Inferior parietal cortex (tissue), 1 donor: ENCODE measurements at regions not wholly inside any gene's neighbourhood (a gene's known extent, or its start where the extent isn't known, plus 50 kb on each side); places are given as distances from the start of the nearest gene placed in this dataset.
"Not testable (repeated sequence)": the region's sequence is repeated elsewhere in the genome, so short reads cannot be mapped to it uniquely, and the experiment has no call there.

Source experiments
- DNase-seq: peaks from one replicate; pipeline ENCODE4 v3.0.0-alpha.2; 2016; ENCODE audit errors: extremely low spot score

DNA sequence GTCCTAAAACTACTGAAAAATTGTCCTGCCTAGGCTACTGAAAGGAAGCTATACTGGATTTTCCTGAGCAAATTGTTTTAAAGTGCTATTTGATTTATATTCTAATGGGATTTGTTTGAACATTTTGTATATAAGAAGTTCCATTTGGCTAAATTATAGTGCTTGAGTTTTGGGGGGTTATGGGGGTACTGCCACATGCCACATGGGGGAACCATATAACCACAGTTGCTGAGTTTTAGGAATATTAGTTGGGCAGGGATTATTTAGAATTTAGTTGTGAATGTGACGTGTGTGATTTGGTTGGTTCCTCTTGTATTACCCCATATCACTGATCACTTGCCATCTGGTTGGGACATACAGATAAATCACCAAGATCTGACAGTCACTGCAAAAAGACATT is 224.5 kb upstream of the TAPT1 start:
- no peak for DNase-seq

DNA sequence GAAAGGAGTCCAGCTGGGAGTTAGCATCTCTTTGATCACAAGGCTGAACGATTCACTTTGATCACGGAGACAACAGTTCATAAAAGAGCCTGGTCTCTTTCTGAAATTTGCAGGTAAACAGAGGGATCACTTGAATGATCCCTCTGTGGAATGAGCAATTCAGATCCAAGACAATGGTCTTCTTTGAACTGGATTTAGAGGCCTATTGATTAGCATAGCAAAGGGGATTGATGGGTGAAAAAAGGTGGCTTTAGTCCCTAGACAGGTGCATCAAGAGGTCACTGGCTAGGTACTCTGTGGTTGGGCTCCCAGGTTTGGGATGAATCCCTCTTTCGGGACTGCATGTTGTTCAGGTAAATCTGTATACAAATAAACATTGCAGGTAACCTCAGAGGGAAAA is 223.8 kb upstream of the TAPT1 start:
- no peak for DNase-seq

DNA sequence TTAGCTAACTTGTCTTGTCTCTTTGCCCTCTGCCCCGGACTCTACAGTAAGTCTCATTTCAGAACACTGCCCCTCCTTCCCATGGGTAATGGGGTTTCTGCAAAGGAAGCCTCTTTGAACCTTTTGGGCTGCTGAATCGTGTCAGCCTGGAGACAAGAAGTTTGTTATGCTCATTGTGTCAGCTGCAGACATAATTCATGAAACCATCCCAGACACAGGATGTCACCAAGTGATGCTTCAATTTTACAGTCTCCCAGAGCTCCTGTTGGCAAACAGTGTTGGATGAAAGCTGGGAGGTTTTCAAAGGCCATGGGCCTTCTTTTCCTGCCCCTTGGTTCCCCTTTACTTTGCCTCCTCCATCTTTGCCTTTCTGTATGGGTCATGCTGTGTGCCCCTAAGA is 223.1 kb upstream of the TAPT1 start:
- no peak for DNase-seq

DNA sequence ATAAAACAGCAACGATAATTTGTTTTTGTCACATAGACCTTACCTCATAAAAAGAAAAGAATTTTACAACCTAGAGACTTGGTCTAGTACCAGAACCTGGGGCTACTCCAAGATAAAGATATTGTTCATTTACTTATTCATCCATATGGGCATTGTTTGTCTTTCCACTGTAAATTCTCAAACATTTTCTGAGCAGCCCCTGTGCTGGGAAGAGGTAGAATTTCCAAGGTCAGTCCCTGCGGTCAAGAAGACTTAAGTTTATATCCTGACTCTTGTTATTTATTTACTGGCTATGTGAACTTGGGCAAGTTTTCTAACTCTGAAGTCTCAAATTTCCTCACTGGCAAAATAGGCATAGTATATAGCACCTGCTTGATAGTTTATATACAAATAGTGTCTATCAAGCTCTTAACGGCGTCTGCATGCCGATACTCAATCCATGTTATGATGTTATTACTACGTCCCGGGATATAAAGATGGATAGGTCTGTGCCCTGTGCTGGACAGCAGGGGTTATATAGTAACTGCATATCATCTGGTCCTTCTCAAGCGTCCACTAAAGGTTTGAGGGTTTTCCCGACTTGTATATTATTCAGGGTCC is 222.1 kb upstream of the TAPT1 start:
- no peak for DNase-seq

DNA sequence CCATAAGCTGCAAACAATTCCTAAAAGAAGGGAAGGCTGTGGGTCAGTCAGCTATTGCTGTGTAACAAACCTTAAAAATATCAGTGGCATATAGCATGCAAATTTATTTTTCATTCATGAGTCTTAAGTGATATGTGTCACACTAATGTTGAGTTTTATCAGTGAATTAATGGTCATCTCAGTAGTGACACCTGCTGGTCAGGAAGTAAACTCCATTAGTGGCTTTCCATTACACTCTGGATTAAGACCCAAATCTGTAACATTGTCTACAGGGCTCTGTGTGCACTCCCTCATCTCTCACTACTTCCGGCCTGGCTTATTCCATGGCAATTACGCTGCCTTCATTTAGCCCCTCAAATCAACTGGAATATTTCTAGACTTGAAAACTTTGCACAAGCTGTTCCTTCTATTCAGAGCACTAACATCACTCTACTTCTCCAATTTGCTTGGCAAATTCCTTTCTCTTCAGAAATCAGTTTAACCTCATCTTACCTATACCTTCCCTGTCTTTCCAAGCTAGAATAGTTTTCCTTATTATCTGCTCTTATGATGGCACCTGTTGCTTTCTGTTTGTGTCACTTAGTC is 217.3 kb upstream of the TAPT1 start:
- no peak for DNase-seq

DNA sequence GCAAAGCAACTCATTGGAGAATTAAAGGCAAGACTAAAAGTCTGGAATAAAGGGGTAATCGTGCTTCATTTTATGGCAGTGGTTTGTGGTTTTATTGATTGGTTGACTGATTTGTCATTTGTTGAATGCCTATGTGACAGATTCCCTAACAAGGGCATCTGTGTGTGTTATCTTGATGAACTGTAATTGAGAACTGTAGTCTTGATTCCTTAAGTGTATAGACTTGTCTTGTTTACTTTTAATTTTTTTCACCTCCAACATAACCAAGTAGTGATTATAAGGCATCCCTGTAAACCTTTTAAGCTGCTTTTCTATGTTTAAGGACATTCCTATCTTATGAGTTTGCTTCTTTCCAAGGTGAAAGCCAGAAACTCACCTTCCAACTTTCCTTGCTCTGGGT is 216.0 kb upstream of the TAPT1 start:
- no peak for DNase-seq

DNA sequence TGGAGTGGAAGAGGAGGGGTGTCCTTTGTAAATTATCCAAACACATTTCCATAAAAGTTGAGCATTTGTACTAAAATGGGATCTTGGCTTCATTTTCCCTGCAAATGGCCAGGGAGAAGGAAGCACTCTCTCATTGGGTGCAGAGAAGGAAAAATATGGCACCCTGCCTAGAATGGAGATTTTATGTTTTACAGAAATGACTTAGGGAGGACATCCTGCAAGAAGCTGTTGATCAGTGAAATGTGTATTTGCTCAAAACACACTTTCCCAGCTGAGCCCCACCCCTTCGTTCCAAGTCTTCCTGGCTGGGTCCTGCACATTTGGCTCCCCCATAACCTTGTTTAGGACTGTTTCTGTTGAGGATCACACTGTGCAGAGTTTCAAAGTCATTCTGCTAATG is 213.5 kb upstream of the TAPT1 start:
- DNase-seq = peak; percentile 60

DNA sequence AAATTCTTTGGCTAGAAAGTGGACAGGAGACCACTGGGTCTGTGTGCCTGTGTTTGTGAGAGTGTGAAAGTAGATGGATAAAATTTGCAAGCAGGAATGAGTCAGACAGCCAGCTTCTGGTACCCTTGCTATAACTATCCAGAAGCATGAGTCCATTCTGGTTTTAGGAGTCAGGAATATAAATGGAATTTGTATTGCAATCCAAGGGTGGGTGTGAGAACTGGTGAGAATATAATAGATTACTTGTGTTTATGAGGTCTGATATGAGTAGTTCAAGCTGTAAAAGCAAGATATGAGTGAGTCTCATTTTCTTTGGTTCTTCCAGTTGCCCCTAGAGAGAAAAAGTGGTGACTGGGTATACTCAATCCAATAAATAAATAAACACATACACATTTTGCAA is 212.7 kb upstream of the TAPT1 start:
- DNase-seq = no peak

DNA sequence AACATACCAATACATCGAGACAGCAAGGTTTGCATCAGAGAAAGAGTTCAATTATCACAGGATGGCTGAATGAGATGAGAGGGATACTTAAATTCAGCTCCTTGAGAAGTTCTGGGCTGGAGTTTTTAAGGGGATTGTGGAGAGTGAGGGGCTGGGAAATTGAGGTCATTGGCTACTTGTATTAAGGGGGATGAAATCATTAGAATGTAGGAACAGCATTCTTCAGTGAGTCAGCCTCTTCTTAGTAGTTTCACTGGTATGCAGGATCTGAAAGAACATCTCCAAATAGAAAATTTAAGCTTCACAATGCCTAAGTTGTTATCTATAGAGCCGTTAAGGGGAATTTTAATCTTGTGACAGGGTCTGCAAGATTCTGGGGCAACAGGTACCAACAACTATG is 211.6 kb upstream of the TAPT1 start:
- no peak for DNase-seq

DNA sequence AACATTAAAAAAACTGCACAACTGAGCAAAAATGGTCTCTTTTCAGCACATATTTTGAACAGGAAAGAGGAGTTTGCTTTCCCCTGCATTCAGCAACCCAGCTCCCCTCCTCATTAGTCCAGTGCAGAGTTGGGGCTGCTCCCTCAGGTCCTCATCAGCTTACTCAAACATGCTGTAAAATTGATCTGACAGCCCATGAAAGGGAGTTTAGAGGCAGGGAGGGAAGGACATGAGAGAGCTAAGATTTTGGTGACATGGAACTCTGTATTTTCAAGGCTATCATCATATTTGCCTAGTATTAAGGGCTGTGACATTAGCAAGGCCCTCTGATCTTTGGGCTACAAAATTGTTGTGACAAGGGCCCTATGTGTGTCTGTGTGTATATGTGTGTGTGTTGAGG is 205.6 kb upstream of the TAPT1 start:
- no peak for DNase-seq

DNA sequence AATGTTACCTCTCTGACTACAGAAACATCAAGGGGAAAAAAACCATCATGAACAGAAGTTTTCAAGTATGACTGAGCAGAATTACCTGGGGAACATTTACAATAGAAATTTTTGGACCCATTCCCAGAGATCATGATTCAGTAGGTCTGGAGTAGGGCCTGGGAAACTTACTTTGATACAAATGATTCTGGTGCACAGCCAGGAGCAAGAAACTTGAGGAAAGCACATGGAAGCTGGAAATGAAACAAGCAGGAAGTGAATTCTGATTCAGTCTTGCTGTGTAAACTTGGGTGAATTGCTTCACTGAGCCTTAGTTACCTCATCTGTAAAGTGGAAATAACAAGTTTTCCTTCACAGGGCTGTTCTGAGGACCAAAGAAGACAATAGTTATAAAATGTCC is 192.5 kb upstream of the TAPT1 start:
- DNase-seq = no peak

DNA sequence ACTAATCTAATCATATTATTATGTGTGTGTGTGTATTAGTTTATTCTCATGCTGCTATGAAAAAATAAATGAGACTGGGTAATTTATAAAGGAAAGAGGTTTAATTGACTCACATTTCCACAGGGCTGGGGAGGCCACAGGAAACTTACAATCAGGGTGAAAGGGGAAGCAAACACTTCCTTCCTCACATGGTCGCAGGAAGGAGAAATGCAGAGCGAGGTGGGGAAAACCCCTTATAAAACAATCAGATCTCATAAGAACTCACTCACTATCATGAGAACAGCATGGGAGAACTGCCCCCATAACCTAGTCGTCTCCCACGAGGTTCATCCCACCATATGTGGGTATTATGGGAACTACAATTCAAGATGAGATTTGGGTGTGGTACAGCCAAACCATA is 190.9 kb upstream of the TAPT1 start:
- no peak for DNase-seq

DNA sequence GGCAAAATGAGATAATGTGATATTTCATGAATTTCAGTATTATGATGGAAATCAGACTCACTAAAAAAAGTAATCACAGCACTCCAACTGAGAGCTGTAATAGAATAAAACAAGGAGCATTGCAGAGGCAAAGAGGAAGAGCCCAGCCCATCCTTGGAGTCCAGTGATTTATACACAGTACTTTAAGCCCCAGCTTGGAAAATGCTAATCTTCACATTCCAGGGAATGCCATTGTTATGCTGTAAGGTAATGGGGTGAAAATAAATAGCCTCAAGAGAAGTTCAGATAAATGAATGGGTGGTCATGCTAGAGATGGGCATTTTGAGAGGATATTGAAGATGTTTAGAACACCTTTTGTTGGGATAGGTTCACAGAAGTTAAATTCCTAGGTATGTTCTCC is 190.3 kb upstream of the TAPT1 start:
- DNase-seq = no peak

DNA sequence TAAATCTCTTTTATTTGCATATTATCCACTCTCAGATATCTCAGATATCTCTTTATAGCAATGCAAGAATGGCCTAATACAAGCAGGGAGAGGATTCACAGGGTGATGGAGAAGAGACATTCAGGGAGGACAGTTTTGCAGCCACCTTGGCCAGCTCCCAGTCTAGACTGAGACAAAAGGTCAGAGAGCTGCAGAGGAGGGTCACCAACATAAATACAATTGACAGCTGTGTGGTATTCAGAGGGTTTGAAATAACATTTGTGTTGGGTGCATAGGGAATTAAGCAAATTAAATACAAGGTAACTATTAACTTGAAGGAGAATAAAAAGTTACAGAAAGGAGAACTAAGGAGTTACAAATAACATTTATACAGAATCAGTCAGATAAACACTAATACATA is 189.5 kb upstream of the TAPT1 start:
- DNase-seq = no peak

DNA sequence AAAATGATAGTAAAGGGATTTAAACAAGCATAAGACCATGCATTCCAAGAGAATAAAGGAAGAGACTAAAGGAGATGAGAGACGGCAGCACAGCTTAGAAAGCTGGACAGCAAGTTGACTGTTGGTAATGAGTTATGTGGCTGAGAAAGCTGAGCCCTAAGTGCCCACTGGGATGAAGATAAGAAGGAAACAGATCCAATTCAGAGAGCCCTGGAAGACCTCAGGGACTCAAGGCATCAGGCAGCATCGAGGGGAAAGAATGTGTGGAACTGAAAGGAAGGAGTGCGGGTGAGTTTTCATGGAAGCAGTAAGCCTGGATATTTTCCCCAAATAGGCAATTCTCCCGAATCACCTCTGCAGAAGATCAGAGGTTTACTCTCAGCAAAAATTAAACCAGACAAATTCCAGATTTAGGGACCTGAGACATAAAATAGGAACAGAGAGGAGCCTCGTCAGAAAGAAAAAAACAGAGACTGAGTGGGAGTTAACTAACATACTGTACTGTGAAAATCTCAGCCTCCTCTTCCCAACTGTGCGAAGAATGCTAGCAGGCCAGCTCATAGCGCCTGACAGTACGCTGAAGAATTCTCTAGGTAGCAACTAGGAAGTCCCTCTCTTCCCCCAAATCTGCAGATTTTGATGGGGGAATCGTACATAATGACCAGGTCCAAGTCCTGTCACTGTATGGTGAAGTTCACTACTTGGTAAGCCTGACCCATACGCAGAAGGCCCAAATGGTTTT is 187.7 kb upstream of the TAPT1 start:
- DNase-seq = peak; percentile 47

DNA sequence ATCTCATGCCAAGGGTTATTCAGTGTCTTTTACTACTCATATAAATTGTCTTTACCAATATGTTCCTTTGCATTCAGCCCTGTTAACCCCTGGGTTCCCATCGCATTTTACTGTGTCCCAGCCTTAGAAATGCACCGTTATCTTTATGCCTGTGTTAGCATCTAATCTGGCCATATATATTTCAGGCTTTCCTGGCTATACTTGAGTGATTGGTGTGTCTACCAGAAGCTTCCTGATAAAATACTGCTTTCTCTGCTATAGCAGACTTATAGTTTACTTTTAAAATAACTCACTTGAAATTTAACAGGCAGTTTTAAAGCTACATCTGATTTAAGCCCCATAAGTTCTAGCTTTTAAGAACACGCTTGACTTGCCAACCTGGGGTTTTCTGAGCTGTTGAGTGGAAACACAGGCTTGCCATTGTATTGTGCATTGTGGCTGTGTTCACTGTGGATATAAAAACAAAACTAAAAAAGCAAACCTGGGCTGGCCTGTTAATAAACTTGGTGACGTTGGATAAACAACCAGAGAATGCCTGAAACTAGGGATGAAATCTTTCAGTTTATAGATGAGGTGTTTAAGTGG is 185.3 kb upstream of the TAPT1 start:
- no peak for DNase-seq

DNA sequence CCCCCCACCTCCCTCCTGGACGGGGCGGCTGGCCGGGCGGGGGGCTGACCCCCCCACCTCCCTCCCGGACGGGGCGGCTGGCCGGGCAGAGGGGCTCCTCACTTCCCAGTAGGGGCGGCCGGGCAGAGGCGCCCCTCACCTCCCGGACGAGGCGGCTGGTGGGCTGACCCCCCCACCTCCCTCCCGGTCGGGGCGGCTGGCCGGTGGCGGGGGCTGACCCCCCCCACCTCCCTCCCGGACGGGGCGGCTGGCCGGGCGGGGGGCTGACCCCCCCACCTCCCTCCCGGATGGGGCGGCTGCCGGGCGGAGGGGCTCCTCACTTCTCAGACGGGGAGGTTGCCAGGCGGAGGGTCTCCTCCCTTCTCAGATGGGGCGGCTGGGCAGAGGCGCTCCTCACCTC is 166.9 kb upstream of the TAPT1 start:
- not testable (repeated sequence) for DNase-seq

DNA sequence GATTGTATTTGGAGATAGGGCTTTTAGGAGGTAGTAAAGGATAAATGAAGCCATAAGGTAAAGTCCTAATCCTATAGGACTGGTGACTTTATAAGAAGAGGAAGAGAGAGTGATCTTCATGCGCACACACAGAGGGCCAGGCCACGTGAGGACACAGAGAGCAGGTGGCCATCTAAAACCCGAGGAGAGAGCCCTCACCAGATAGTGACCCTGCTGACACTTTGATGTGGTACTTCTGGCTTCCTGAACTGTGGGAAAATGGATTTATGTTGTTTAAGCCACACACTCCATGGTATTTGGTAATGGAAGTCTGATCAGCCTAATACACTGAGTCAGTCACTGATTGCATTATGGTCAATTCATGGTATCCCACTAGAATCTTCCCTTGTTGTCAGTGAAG is 164.9 kb upstream of the TAPT1 start:
- no peak for DNase-seq

DNA sequence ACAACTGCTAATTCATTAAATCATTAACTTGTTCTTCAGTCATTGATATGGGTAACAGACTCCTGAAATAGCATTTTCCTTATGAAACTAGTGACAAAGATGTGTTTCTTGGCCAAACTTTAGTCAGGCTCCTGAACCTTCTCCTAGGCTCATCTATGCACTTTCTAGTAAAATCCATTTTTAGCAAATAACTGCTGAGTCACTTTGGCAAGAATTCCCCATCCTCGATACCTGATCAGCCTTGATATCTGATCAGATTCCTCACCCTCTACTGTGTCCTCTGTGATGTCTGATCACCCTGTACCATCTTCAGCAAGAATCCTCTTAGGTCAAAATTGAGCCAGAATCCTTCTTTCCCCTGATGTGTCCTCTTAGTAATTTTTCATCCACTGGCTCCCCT is 161.2 kb upstream of the TAPT1 start:
- no peak for DNase-seq

DNA sequence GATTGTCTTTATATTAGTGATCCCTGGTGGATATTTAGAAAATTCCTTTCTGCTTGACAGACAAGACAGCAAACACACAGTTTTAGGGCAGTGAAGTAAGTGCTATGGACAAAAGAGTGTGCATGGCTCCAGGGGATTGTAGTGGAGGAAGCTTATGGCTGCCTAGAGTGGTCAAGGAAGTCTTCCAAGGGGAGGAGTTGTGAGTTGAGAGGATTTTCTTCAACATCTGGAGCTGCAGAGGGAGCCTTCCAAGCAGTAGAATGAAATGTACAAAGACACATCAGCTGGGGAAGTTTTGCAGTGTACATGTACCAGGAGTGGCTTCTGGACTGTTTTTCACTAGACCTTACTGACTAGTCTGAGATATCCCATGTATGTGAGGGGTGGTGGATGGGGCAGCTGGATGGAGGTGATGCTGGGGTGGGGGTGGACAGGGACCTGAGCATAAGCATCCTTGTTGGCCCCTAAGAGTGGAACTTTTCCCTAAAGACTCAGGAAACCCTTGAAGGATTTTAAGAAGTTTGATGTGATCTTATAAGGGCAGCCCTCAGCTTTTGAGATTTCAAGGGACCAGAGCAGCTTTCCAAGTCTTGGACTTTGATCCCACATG is 160.5 kb upstream of the TAPT1 start:
- no peak for DNase-seq

DNA sequence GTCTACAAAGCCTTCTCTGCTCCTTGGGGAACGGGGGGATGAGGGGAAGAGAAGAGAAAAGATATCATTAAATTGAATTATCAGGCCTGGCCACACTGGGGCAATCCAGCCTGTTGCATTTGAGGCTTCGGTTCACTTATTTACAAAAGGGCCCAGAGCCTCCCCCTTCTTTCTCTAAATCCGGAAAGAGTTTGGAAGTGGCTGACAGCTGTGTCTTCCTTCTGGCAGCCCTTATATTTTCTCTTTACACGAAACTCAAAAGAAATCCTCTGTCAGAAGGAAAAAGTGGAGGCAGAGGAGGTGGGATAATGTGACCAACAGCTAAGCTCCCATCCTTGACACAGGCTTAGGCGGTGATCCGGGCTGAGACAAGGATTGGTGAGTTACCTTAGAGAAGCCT is 158.3 kb upstream of the TAPT1 start:
- DNase-seq = no peak

DNA sequence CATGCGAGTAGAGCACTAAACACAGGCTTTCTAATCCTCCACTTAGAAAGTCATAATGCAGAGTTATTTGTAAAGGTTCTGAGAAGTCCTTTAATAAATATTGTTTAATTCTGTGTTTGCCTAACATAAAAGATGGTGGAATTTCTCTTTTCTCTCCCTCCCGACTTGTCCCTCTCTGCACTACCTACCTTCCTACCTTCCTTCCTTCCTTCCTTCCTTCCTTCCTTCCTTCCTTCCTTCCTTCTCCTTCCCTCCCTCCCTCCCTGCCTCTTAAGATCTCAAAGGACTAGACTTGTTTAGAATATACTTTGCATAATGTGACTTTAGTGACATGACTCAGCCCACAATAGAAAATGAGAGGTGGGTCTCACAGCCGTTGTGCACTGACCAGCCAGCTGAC is 156.3 kb upstream of the TAPT1 start:
- no peak for DNase-seq

DNA sequence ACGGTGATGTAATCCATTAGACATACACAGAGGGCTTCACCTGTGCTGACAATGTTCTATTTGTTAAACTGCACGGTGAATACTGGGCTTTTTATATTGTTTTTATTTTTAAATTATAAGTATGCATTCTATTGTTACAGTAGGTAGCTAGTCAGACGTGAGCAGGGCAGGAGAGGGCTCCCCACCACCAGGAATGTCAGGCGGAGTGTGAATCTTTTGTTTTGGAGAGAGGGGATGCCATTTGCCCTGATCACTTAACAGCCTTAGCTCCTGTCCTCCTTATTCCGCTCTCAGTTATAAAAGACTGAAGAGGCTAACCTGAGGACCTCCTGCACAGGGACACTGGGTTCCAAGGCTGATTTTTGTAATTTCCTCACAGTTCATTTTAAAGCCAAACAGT is 151.6 kb upstream of the TAPT1 start:
- DNase-seq = no peak
